ENCODE measurements at regions not wholly inside any gene's neighbourhood (a gene's known extent, or its start where the extent isn't known, plus 50 kb on each side); places are given as distances from the start of the nearest gene placed in this dataset.

- no peak for DNase-seq (ENCODE audit: low read depth)
These were observed 75.8 kb downstream of the DAD1 start for GRCh38 chr14:22513066-22513812.

- no peak for DNase-seq (ENCODE audit: low read depth)
These were observed 76.8 kb downstream of the DAD1 start for GRCh38 chr14:22512106-22512814.

- no peak for DNase-seq (ENCODE audit: low read depth)
These were observed 78.4 kb downstream of the DAD1 start for GRCh38 chr14:22510527-22511110.

GRCh38 chr14:22509751-22510300 lies 79.2 kb downstream of the DAD1 start:
- no peak for DNase-seq (ENCODE audit: low read depth)

- no peak for DNase-seq (ENCODE audit: low read depth)
These were observed 79.9 kb downstream of the DAD1 start for GRCh38 chr14:22509036-22509709.

GRCh38 chr14:22508662-22509035 lies 80.4 kb downstream of the DAD1 start:
- DNase-seq (ENCODE audit: low read depth), result no peak

- no peak for DNase-seq (ENCODE audit: low read depth)
These were observed 80.9 kb downstream of the DAD1 start for GRCh38 chr14:22508150-22508457.

GRCh38 chr14:22506778-22507351 lies 82.2 kb downstream of the DAD1 start:
- no peak for DNase-seq (ENCODE audit: low read depth)

- no peak for DNase-seq (ENCODE audit: low read depth)
These were observed 82.7 kb downstream of the DAD1 start for GRCh38 chr14:22506378-22506710.

- no peak for DNase-seq (ENCODE audit: low read depth)
These were observed 83.2 kb downstream of the DAD1 start for GRCh38 chr14:22505697-22506377.

- DNase-seq (ENCODE audit: low read depth), result no peak
These were observed 83.7 kb downstream of the DAD1 start for GRCh38 chr14:22505309-22505696.

- no peak for DNase-seq (ENCODE audit: low read depth)
These were observed 86.5 kb downstream of the DAD1 start for GRCh38 chr14:22502551-22502950.

- DNase-seq (ENCODE audit: low read depth), result no peak
These were observed 87.0 kb downstream of the DAD1 start for GRCh38 chr14:22502007-22502406.

- DNase-seq (ENCODE audit: low read depth), result no peak
These were observed 87.9 kb downstream of the DAD1 start for GRCh38 chr14:22500954-22501726.

- no peak for DNase-seq (ENCODE audit: low read depth)
These were observed 88.5 kb downstream of the DAD1 start for GRCh38 chr14:22500525-22500924.

GRCh38 chr14:22497671-22498093 lies 91.3 kb downstream of the DAD1 start:
- DNase-seq (ENCODE audit: low read depth), result no peak

GRCh38 chr14:22497144-22497423 lies 91.9 kb downstream of the DAD1 start:
- DNase-seq (ENCODE audit: low read depth), result no peak

GRCh38 chr14:22494486-22495135 lies 94.4 kb downstream of the DAD1 start:
- DNase-seq (ENCODE audit: low read depth), result no peak

GRCh38 chr14:22493753-22494152 lies 95.3 kb downstream of the DAD1 start:
- no peak for DNase-seq (ENCODE audit: low read depth)

GRCh38 chr14:22492622-22493542 lies 96.1 kb downstream of the DAD1 start:
- DNase-seq (ENCODE audit: low read depth), result no peak
